Astrocyte (in vitro differentiated cells and primary cell): ENCODE measurements at regions not wholly inside any gene's neighbourhood (a gene's known extent, or its start where the extent isn't known, plus 50 kb on each side); places are given as distances from the start of the nearest gene placed in this dataset.
A peak's percentile ranks its signal among the peaks of the same experiment; 100 is the strongest.
"Not testable (repeated sequence)": the region's sequence is repeated elsewhere in the genome, so short reads cannot be mapped to it uniquely, and the experiment has no call there.

ENCODE experiments used
- DNase-seq: peaks from one replicate; pipeline ENCODE4 v3.0.0-alpha.2; 2010; ENCODE audit warnings: low read depth
- FAIRE-seq: peaks from 2 replicates; lab custom pipeline; 2011; peaks lifted over from hg19 to GRCh38; lab: Jason Lieb, UNC
- H2AFZ ChIP-seq: 2 replicates; pipeline ENCODE4 v1.6.0; 2012; ENCODE audit warnings: low read depth, low read length, inconsistent platforms
- H3K27ac ChIP-seq: 2 replicates; pipeline ENCODE4 v1.5.1; 2011; ENCODE audit warnings: low read depth, low read length, inconsistent platforms
- H3K27me3 ChIP-seq: 2 replicates; pipeline ENCODE4 v1.6.0; 2011; ENCODE audit warnings: low read length, inconsistent platforms; ENCODE audit not compliant: insufficient read depth
- H3K36me3 ChIP-seq: 2 replicates; pipeline ENCODE4 v1.5.1; 2011; ENCODE audit warnings: low read length, inconsistent platforms; ENCODE audit not compliant: insufficient read depth
- H3K4me1 ChIP-seq: 2 replicates; pipeline ENCODE4 v1.5.1; 2011; ENCODE audit warnings: low read length, inconsistent platforms; ENCODE audit not compliant: insufficient read depth
- H3K4me2 ChIP-seq: 2 replicates; pipeline ENCODE4 v1.6.0; 2012; ENCODE audit warnings: low read length, inconsistent platforms
- H3K4me3 ChIP-seq: 2 replicates; pipeline ENCODE4 v1.5.1; 2011; ENCODE audit warnings: low read depth, mild to moderate bottlenecking, low read length, inconsistent platforms; ENCODE audit not compliant: insufficient read depth
- H3K79me2 ChIP-seq: 2 replicates; pipeline ENCODE4 v1.6.0; 2012; ENCODE audit warnings: mild to moderate bottlenecking, low read length, inconsistent platforms; ENCODE audit not compliant: insufficient read depth
- H3K9ac ChIP-seq: 2 replicates; pipeline ENCODE4 v1.6.0; 2012; ENCODE audit warnings: mild to moderate bottlenecking, low read length, inconsistent platforms
- H3K9me3 ChIP-seq: 2 replicates; pipeline ENCODE4 v1.5.1; 2012; ENCODE audit warnings: low read depth, mild to moderate bottlenecking, low read length, inconsistent platforms; ENCODE audit not compliant: insufficient read depth
- H4K20me1 ChIP-seq: 2 replicates; pipeline ENCODE4 v1.6.0; 2012; ENCODE audit warnings: low read length, inconsistent platforms; ENCODE audit not compliant: insufficient read depth
- H3K27ac Mint-ChIP-seq: one replicate; pipeline ENCODE4 v1.8.0; 2021; ENCODE audit warnings: mild to moderate bottlenecking, mixed read lengths; ENCODE audit not compliant: unreplicated experiment
- H3K27me3 Mint-ChIP-seq: one replicate; pipeline ENCODE4 v1.8.0; 2021; ENCODE audit warnings: low read depth, mixed read lengths; ENCODE audit not compliant: unreplicated experiment
- H3K36me3 Mint-ChIP-seq: one replicate; pipeline ENCODE4 v1.8.0; 2021; ENCODE audit warnings: low read depth, mixed read lengths; ENCODE audit not compliant: unreplicated experiment
- H3K4me1 Mint-ChIP-seq: one replicate; pipeline ENCODE4 v1.8.0; 2021; ENCODE audit warnings: low read depth, mixed read lengths; ENCODE audit not compliant: unreplicated experiment
- H3K4me3 Mint-ChIP-seq: one replicate; pipeline ENCODE4 v1.8.0; 2021; ENCODE audit warnings: mild to moderate bottlenecking, moderate library complexity, mixed read lengths; ENCODE audit not compliant: unreplicated experiment
- H3K9me3 Mint-ChIP-seq: one replicate; pipeline ENCODE4 v1.8.0; 2021; ENCODE audit warnings: mild to moderate bottlenecking, mixed read lengths; ENCODE audit not compliant: unreplicated experiment
- EZH2 ChIP-seq: IDR thresholded peaks from 2 replicates; pipeline ENCODE4 v1.6.1; 2012; ENCODE audit warnings: mild to moderate bottlenecking, low read length, inconsistent platforms; ENCODE audit not compliant: insufficient read depth
- TF ChIP-seq, protein P1 (sequence below): IDR thresholded peaks from 2 replicates; pipeline ENCODE4 v1.5.1; 2011; ENCODE audit warnings: low read depth, mild to moderate bottlenecking, inconsistent platforms, low read length, moderate library complexity; ENCODE audit not compliant: insufficient read depth

DNA sequence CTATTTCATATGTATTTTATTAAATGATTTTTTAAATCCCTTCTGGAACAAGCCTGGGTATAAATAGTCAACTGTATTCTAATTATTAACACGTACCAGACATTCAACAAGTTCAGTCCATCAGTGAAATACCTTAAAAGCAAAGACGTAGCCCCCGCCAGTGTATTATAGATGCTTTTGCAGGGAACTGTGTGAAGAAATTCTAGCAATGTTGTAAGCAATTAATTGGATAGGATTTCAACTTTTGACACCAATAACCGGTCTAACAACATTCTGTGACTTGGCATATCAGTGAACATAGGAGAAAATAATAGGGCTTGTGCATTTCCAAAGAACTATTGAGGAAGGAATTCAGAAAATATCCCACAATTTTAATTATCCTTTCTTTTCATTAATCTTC is 67.2 kb upstream of the TGFBR2 start:
- no peaks in the 10 kb centered on the region for H3K36me3 ChIP-seq
- no peaks in the 10 kb centered on the region for H3K79me2 ChIP-seq
- H3K27me3 ChIP-seq = no peaks in the 10 kb centered on the region
- H3K4me2 ChIP-seq = peak overlapping the region; percentile 52
- no peaks in the 10 kb centered on the region for H3K27me3 Mint-ChIP-seq
- peaks cover 14% of the 10 kb centered on the region for H3K4me1 Mint-ChIP-seq
- no peak overlapping the region for H3K4me3 ChIP-seq
- H3K36me3 Mint-ChIP-seq = no peaks in the 10 kb centered on the region
- peaks cover 19% of the 10 kb centered on the region for H3K4me1 ChIP-seq
- no peaks in the 10 kb centered on the region for H4K20me1 ChIP-seq
- FAIRE-seq (peak; percentile 32), DNase-seq (peak; percentile 10)
- no peak overlapping the region for H3K4me3 Mint-ChIP-seq
- H3K9me3 ChIP-seq = no peaks in the 10 kb centered on the region
- peak overlapping the region; percentile 4 for H3K27ac Mint-ChIP-seq
- peak overlapping the region; percentile 90 for H3K27ac ChIP-seq
- H2AFZ ChIP-seq = no peak overlapping the region
- peak overlapping the region; percentile 41 for H3K9ac ChIP-seq
- no peaks in the 10 kb centered on the region for H3K9me3 Mint-ChIP-seq
- TF ChIP-seq, protein P1, sequence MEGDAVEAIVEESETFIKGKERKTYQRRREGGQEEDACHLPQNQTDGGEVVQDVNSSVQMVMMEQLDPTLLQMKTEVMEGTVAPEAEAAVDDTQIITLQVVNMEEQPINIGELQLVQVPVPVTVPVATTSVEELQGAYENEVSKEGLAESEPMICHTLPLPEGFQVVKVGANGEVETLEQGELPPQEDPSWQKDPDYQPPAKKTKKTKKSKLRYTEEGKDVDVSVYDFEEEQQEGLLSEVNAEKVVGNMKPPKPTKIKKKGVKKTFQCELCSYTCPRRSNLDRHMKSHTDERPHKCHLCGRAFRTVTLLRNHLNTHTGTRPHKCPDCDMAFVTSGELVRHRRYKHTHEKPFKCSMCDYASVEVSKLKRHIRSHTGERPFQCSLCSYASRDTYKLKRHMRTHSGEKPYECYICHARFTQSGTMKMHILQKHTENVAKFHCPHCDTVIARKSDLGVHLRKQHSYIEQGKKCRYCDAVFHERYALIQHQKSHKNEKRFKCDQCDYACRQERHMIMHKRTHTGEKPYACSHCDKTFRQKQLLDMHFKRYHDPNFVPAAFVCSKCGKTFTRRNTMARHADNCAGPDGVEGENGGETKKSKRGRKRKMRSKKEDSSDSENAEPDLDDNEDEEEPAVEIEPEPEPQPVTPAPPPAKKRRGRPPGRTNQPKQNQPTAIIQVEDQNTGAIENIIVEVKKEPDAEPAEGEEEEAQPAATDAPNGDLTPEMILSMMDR = no peak
- no peak for TF ChIP-seq EZH2

DNA sequence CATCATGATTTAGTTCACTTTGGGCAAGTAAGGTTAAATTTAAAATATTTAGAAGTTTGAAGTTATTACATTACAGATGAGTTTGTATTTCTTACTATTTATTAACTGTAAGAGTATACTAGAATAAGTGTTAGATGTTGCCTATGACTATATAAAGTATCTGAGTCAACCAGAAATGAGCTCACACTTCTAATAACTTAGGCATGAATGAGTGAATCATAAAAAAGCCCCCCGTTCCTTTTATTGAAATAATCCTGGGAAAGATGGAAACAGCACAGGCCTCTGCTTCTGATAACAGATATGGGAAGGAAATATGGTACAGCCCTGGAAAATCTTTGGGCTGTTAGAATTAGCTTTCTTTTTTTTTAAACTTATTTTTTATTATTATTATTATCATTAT is 66.6 kb upstream of the TGFBR2 start:
- Histone ChIP-seq H4K20me1 (no peaks in the 10 kb centered on the region), H2AFZ (no peak overlapping the region), H3K36me3 (no peaks in the 10 kb centered on the region), H3K4me1 (peaks cover 24% of the 10 kb centered on the region), H3K4me3 (no peak overlapping the region), H3K27me3 (no peaks in the 10 kb centered on the region), H3K27ac (peak overlapping the region; percentile 90), H3K4me2 (peak overlapping the region; percentile 52), H3K9me3 (no peaks in the 10 kb centered on the region), H3K9ac (peak overlapping the region; percentile 41), H3K79me2 (no peaks in the 10 kb centered on the region)
- Mint-ChIP-seq H3K36me3 (no peaks in the 10 kb centered on the region), H3K4me1 (peaks cover 19% of the 10 kb centered on the region), H3K27me3 (no peaks in the 10 kb centered on the region), H3K4me3 (no peak overlapping the region), H3K27ac (no peak overlapping the region), H3K9me3 (no peaks in the 10 kb centered on the region)
- TF ChIP-seq, protein P1 = no peak
- TF ChIP-seq EZH2 = no peak
- FAIRE-seq = no peak
- peak; percentile 67 for DNase-seq

DNA sequence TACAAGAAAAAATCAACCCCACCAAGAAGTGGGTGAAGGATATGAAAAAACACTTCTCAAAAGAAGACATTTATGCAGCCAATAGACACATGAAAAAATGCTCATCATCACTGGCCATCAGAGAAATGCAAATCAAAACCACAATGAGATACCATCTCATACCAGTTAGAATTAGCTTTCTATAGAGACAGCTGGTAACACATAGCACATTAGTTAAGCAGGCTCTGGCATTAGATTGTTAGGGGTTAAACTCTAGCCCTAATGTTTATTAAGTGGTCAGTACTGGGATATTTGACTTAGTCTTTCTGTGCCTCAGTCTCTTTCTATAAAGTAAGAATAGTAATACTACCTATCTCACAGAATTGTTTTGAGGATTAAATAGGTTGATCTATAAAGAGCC is 65.2 kb upstream of the TGFBR2 start:
- not testable (repeated sequence) for H3K27ac ChIP-seq, H2AFZ ChIP-seq, FAIRE-seq, H3K79me2 ChIP-seq, H3K9me3 ChIP-seq, H3K36me3 Mint-ChIP-seq, H3K27ac Mint-ChIP-seq, H3K27me3 Mint-ChIP-seq, H3K4me3 Mint-ChIP-seq, H4K20me1 ChIP-seq, H3K9ac ChIP-seq, H3K4me2 ChIP-seq, H3K9me3 Mint-ChIP-seq, H3K27me3 ChIP-seq, H3K36me3 ChIP-seq, H3K4me3 ChIP-seq
- H3K4me1 ChIP-seq = peaks cover 30% of the 10 kb centered on the region
- H3K4me1 Mint-ChIP-seq = peaks cover 21% of the 10 kb centered on the region
- peak; percentile 24 for DNase-seq
